Left cardiac atrium (tissue), 4 donors: ENCODE measurements at regions not wholly inside any gene's neighbourhood (a gene's known extent, or its start where the extent isn't known, plus 50 kb on each side); places are given as distances from the start of the nearest gene placed in this dataset.
"Not testable (repeated sequence)": the region's sequence is repeated elsewhere in the genome, so short reads cannot be mapped to it uniquely, and the experiment has no call there.

ENCODE experiments used
- ATAC-seq, 2 donors: fragments of 200-7000 bp; cut with Tn5 transposase; one replicate each; pipeline ENCODE4 v1.9.1; 2020; ENCODE audit warnings: mild to moderate bottlenecking in 2 of 2, moderate library complexity in 2 of 2
- DNase-seq: peaks from one replicate; pipeline ENCODE4 v3.0.0-alpha.2; 2020
- intact Hi-C, 2 donors: fragments of 100-400 bp; cut with DNase I; formaldehyde crosslinking; loops; one replicate each; pipeline versions ENCODE4 v1.14.1 to v1.15.1; 2022 to 2023
- donor health status: DM: no; HTN: yes; CAD: no.
- donor health status: DM: no; HTN: yes; CAD: no; lungs with severe emphysema.
- donor health status: DM: yes; HTN: yes; CAD: no.
- donor health status: Dilated cardiomyopathy.

DNA sequence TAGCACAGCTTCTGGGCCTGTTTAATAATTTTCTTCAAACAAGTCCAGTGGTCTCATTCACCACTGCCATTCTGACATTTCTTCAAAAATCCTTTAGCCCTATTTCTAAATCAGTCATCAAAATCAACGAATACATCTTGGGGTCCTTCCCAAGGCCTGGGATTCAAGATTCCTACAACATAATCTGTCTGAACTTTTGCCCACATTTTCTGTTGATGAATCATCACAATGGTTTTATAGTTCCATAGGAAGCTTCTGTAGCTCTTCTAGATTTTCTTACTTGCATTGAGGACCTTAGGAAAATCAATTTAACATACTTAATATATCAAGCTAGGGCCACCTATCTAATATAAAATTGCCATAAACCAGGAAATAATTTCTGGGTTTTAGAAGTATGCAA lies 811.8 kb upstream of the ACVR2A start:
- ATAC-seq = no peak
- no peak for DNase-seq
- intact Hi-C loops = no loop called here

DNA sequence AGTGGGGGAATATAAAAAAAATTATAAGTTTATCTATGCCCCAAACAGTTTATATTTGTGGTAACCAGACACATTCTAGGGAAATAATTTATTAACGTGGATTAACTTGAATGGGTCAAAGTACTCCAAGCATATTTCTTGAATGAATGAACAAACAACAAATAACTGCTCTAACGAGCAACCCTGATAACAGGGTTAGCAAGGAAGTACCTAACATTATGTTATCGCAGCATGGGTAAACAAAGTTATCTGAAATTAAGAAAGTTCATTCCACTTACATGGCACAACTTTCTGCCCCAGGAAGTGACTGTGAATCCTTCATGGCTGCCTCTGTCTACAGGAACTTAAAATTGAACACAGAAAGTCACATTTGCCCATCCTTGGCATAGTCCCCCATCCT lies 812.9 kb upstream of the ACVR2A start:
- DNase-seq = no peak
- ATAC-seq = no peak
- intact Hi-C loops = no loop called here

DNA sequence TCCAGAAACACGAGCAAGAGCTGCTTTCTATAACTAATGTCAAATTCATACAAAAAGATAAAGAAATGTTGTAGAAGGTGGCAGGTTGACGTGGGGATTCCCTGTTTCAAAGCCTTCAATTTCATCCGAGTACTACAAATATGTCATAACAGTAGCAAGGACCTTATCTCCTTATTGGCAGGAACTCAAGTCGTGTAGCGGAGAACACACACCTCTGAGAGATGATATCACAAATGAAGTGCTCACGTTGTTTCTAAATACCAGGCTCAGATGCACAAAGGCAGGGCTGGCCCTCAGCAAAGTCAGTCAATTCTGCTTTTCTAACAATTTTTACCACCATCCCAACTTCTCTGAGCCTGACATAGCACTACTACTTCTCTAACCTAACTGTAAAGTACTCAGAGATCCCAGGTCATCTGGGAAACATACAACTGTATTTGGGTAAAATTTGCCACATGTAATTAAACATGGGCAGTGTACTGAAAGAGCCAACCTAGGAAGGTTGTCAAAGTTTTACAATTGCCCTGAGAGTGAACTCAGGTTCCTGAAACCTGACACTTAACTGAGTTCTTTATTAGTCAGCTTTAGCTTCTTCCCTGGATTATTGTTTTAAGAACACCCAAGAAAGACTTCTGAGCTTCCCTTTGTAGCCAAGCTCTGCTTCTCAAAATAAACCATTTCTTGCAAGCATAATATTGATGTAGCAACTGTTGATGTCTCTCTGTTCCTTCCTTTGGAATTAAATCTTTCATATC lies 813.7 kb upstream of the ACVR2A start:
- DNase-seq (no peak), ATAC-seq (peak in 1 of 2 donors; percentile 44)
- intact Hi-C loops = no loop called here

DNA sequence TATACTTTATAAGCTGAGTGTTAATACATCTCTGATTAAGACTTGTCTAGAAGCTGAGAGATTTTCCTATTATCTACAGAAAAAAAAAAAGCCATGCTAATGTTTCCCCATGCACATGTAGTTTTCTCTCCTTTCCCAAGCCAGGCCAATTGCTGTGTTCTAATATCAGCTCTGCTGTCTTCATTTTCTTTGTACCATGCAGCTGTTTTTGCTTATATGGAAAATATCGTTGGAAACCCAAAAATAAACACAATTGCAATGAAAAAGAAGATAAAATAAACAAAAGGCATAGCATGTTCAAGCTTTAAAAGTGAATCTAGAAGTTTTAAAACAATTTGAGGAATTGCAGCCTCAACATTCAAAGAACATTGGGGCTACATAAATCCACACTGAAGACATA lies 817.4 kb upstream of the ACVR2A start:
- intact Hi-C loops = no loop called here
- ATAC-seq (no peak), DNase-seq (no peak)

DNA sequence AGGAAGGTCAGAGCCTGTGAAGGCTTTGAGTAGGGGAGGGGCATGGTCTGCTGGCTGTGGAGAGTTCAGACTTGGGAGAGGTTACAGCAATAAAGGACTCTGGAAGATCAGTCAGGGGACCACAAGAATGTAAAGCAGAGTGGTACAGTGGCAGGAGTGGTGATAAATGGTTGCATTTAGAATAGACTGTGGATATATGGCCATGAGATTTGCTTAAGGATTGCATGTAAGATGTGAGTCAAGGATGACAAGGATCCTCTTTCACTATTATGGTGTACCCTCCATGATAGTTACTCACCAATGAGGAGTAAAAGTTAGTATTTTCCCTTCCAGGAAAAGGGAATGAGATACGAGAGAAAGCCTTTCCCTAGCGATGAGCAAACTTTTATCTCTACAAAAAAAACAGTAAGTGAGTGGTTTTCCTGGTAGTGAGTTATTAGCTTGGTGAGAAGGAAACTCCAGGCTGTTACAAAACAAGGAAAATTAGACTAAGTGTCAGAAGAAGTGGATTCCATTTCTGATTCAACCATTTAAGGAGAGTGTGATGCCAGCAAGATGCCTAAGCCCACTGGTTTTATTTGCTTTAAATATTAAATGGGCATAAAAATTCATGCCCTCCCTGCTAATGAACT lies 818.0 kb upstream of the ACVR2A start:
- ATAC-seq = peak; percentile 27 to 87

DNA sequence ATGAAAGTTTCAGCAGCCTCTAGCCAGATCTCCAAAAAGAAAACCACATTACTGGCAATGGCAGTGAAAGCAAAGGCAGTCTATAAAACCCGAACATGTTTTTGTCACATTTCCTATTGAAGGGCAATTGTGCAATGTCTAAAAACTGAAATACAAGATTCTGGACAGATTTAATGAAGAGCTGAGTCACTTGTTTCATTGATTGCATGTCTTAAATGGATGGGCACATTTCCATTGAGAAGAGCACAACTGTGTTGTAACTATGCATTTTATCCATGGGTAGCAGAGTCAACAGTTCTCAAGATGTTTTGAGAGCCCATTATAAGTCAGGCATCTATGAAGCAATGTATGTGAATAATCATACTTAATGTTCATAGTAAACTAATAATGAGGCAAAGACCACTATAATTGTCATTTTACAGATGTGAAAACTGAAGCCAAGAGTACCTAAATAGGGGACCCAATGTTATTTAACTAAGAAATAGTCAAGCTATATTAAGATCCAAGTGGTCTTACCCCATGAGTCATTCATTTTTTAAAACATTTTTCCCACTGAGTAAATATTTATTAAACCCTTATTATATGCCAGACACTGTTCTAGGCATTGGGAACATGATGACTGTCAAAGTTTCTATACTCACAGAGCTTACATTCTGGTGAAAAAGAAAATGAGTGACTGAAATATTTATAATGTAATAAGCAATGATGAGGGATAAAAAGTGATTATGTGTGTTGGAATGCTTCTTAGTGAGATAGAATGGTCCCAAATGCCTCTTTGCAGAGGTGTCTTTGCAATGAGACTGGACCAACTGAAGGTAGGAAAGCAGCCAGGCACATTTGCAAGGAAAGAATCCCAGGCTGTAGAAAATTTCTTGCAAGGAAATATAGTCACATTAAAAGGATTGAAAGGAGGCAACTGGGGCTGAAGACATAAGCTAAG lies 818.9 kb upstream of the ACVR2A start:
- peak in 1 of 2 donors; percentile 19 for ATAC-seq
- intact Hi-C loops = no loop called here
- DNase-seq = no peak

More for the DNA sequence above, 818.0 kb upstream of the ACVR2A start:
- intact Hi-C loops = no loop called here
- DNase-seq = no peak

DNA sequence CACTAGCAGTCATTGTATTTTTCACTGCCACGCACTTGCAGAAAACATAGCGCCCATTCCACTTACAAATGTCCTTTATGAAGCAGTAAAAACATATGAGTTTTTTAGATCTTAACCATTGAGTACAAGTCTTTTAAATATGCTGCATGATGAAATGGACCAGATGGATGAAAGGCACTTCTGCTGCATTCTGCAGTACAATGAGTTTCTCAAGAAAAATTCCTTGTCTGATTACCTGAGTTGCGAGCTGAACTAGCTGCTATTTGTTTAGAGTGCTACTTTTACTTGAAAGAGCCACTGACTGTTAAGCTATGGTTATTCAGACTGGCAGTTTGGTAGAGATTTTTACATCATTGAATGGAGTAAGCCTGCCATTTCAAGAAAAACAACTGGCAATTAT lies 825.5 kb upstream of the ACVR2A start:
- ATAC-seq (no peak), DNase-seq (no peak)
- intact Hi-C loops = no loop called here

DNA sequence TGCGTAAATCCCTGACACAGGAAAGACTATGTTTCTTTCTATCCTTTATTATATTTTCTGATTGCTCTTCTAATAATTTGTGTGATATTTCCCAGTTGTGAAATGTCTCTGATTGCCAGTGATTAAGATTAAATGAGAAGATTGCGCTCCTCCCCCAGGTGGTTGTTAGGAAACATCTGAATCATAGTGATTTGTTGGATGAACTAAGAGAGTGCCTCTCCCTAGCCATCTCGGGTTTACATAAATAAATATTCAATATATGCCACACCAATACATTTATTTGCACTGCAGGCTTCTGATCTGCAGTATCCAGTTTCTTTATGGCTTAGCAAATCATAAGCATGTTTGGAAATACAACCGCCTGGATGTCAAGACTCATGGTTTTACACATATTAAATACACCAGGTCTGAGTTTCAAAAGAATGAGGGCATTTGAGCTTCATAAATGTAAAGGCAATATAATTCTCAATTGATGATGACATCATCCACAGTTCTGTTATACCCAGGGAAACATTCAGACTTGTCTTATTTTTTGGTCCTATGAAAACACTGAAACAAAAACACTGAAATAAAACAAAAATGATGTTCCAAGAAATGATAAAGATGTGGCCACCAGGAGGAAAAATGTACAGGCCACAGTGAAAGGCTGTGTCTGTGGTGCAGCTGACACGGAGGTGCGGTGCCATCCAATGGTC lies 826.7 kb upstream of the ACVR2A start:
- DNase-seq (no peak), ATAC-seq (peak in 1 of 2 donors; percentile 44)
- intact Hi-C loops = no loop called here

DNA sequence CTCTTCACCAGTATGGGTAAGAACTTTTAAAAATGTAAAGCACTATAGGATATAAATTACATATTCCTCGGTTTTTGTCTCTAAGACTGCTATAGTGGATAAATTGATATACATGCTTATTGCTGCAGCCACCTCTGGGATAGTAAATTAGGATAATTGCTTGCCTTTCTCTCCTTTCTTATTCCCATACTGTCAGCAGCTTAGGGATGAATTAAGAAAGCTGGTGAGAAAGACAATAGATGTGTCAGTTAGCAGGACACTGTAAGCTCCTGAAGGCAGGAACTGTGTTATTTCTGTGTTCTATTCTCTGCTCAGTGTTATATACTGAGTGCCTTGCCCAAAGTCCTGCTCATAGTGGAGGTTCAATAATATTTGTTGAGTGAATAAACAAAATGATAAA lies 828.6 kb upstream of the ACVR2A start:
- intact Hi-C loops = no loop called here
- DNase-seq (no peak), ATAC-seq (no peak)

DNA sequence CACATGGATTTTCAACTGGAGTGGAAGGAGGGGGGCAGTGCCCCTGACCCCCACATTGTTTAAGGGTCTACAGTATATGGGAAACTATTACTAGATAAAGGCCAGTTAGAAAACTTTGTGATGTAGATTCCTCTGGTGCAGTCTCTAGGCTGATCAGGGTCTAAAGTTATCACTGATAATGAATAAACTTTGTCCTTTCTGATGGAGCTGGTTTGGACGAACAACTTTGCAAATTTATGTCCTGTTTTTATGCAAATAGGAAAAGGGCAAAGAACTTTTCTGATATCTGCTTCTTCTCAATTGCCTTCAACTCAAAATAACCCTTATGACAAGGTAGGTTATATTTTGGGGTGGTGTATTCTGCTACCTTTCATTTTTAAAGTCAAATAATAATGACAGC lies 829.2 kb upstream of the ACVR2A start:
- no peak for DNase-seq
- no peak for ATAC-seq
- intact Hi-C loops = no loop called here

DNA sequence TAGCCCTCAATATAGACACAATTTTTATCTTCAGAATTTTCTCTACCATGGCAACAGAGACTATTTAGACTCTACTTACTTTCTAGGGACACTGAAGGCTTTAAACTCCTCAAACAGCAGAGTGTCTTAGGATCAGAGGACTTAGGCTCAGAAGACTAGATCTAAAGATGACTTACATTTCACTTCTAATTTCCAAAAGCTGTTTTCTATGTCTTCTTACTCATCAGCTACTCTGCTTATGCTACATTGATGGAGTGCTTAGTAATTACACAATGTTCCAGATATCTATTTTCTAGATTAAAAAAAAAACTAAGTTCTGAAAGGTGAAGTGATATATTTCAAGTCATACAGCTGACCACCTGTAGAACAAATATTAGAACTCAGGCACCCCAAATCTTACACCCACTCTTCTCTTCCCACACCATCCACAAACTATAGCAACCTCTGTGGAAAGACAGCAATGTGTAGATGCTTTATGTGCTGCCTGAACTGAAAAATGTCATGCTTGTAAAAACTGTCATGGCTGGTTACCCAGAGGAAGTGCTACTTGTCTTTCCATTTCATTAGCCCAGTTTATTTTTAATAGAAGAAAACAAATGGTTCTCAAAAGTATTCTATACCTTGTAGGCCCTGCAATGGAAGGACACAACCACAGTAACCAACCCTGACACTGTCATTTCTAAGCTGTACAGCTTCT lies 831.0 kb upstream of the ACVR2A start:
- ATAC-seq (peak in 1 of 2 donors; percentile 44), DNase-seq (no peak)
- intact Hi-C loops = no loop called here

DNA sequence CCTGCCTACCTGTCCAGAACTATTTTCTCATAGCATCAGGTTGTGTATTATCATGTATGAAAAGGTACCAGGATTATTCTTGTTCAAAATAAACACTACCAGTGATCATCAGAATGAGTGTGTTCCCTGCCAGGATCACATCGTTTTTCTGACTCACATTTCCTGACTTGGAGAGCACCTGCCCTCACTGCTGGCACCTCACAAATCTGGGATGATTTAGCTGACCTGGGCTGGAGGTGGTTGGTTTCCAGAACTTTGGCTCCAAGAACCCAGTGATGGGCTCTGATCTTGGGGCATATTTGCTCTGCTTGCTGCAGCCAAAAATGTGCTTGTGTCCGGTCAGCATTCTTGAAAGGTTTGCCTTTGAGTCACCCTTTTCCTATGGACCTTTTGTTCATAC lies 836.3 kb upstream of the ACVR2A start:
- intact Hi-C loops = no loop called here
- no peak for DNase-seq
- ATAC-seq = no peak

DNA sequence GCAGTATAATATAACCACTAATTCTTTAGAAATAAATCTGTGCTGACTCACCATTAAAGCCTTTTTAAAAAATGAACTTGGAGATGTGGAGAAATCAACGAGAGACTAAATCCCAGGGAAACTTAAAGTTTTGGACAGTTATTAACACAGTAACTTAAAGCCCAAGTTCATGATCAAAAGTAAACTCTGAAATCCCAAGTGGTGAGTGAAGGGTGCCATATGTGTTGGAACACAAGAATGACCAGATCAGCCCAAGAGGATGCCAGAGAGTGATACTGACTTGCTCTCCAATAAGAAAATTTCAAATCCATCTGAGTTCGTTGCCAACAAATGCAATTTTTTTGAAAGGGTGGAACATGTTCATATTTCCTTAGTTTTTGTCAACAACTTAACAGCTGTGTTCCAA lies 838.1 kb upstream of the ACVR2A start:
- intact Hi-C loops = no loop called here
- ATAC-seq = peak in 1 of 2 donors; percentile 19
- DNase-seq = no peak

DNA sequence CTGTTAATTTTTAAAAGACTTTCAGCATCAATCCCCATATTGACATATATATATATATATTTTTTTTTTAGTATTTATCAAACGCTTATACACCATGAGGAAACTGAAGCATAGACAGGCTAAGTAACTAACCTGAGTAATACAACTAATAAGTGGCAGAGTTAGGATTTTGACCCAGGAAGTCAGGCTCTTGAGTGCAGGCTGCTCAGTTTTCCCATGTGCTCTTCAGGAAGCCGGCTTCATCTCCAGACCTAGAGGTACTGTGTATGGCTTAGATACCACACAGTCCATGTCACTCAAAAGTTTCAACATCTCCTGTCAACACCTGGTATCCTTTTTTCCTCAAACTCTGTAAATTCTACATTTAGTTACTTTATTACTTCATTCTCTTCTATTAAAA lies 841.7 kb upstream of the ACVR2A start:
- DNase-seq (no peak), ATAC-seq (no peak)
- intact Hi-C loops = no loop called here

DNA sequence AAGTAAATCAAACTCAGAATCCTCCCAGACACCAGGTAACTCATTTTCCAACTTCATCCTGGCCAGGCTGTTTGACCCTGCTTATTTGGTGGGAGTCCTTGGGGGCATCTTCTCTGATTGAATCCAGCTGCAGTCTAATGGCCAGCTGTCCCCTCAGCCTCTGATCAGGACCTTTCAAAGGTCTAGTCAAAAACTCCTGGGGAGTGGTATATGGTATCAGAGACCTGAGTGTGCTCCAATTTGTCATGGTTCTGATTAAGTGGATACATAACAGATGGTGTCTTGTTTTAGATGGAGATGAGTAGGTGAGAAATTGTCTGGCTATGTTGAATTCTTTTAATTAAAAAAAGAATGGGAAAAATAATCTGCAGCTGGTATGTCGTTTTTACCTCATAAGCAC lies 842.6 kb upstream of the ACVR2A start:
- DNase-seq (no peak), ATAC-seq (no peak)
- intact Hi-C loops = no loop called here

DNA sequence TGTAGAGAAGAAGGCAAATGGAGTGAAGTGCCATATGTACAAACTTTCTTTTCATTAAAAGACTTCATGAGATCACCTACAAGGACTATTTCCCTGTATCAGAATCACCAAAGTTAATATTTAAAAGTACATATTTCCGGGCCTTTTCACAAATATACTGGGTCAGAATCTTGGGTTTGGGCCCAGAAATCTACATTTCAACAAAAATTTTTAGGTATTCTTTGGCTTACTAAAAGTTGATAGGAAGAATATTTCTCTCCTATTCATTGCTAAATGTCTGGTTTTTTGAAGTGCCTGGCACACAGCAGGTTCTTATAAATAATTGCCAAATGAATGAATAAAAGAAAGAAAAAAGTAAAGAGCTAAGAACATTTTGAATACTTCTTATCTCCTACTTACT lies 843.8 kb upstream of the ACVR2A start:
- no peak for ATAC-seq
- intact Hi-C loops = no loop called here
- no peak for DNase-seq

DNA sequence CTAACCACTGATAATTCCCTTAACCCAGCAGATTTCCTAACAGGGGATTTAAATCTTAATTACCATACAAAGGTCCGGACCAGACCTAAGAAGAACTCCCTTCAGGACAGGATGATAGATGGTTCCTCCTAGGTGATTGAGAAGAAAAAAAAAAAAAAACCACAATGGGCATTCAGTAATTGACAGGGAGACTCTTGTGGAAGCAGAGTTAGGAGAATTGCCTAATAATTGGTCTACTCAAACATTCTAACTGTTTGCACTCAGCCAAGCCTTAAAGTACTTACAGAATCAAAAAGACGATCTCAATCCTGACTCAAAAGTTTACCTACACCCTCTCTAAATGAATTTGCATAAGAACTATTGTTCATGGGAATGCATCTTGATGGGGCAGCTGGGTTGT lies 844.7 kb upstream of the ACVR2A start:
- intact Hi-C loops, ATAC-seq, DNase-seq: not testable (repeated sequence)

DNA sequence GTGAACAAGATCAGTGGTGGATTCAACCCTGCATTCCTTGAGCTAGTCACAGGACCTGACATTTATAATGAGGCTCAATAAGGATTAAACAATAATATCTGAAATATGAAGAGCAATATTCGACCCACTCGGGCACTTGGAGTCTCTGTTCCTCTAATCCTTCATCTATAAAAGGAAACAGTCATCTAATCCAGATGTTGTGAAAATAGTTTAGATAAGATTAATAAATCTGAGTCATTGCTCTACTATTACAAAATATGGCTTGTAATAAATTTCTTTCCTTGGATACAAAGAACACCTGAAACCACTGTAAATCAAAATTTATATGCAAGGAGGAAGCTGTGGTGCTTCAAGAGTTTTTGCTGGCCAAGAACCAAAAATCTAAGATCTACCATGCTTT lies 846.9 kb upstream of the ACVR2A start:
- ATAC-seq = no peak
- intact Hi-C loops = no loop called here
- no peak for DNase-seq

DNA sequence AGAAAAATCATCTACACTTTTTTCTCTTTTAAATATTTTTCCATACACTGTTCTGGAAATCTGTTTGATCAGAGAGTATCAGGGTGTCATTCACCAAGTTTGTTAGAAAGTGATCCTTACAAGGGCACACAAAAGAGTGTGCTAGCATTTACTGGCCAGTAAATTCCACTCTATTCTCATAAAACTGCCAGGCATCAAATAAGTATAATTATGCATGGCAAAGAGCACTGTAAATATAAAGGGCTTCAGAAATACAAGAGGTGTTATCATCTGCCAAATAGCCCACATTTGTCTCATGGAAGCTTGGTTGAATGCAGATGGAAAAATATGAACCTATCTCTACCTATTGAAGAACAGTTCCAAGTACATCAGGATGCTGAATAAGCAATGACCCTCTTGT lies 847.3 kb upstream of the ACVR2A start:
- intact Hi-C loops = no loop called here
- DNase-seq (no peak), ATAC-seq (no peak)
